Fibroblast of the aortic adventitia (primary cell): ENCODE measurements at regions not wholly inside any gene's neighbourhood (a gene's known extent, or its start where the extent isn't known, plus 50 kb on each side); places are given as distances from the start of the nearest gene placed in this dataset.

ENCODE experiments used
- DNase-seq: peaks from one replicate; pipeline ENCODE4 v3.0.0-alpha.2; 2010; ENCODE audit warnings: low read depth
- H3K4me3 ChIP-seq: 2 replicates; pipeline ENCODE4 v1.5.1; 2011; ENCODE audit warnings: low read depth, mild to moderate bottlenecking, control low read depth, low read length, moderate library complexity
- TF ChIP-seq, protein P1 (sequence below): IDR thresholded peaks from 2 replicates; pipeline ENCODE4 v1.5.1; 2011; ENCODE audit warnings: mild to moderate bottlenecking, low read length, control low read depth, inconsistent platforms; ENCODE audit not compliant: insufficient read depth

- DNase-seq: no peak
- TF ChIP-seq, protein P1, sequence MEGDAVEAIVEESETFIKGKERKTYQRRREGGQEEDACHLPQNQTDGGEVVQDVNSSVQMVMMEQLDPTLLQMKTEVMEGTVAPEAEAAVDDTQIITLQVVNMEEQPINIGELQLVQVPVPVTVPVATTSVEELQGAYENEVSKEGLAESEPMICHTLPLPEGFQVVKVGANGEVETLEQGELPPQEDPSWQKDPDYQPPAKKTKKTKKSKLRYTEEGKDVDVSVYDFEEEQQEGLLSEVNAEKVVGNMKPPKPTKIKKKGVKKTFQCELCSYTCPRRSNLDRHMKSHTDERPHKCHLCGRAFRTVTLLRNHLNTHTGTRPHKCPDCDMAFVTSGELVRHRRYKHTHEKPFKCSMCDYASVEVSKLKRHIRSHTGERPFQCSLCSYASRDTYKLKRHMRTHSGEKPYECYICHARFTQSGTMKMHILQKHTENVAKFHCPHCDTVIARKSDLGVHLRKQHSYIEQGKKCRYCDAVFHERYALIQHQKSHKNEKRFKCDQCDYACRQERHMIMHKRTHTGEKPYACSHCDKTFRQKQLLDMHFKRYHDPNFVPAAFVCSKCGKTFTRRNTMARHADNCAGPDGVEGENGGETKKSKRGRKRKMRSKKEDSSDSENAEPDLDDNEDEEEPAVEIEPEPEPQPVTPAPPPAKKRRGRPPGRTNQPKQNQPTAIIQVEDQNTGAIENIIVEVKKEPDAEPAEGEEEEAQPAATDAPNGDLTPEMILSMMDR: no peak
- no peak overlapping the region for H3K4me3 ChIP-seq
These were observed 167.9 kb downstream of the TFAP2C start for GRCh38 chr20:56797023-56797422.

DNA sequence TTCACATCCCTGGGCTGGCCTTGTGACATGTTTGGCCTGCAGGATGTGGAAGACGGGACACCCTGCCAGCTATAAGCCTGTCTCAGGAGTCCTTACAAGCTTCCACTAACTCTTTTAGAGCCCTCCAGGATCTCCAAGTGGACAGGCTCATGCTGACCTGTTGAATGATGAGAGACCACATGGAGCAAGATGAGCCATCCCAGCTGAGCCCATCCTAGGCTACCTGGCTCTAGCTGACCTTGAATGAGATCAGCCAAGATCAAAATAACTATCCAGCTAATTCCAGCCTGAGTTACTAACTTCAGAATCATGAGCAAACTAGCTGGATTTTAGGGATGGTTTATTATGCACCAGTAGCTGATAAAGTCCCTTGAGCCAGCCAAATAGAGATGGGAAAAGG lies 169.5 kb downstream of the TFAP2C start:
- TF ChIP-seq, protein P1: no peak
- DNase-seq: no peak
- no peak overlapping the region for H3K4me3 ChIP-seq

GRCh38 chr20:56799187-56799586 lies 170.1 kb downstream of the TFAP2C start:
- H3K4me3 ChIP-seq: no peak overlapping the region
- TF ChIP-seq, protein P1: no peak
- DNase-seq: no peak

GRCh38 chr20:56800088-56800487 lies 171.0 kb downstream of the TFAP2C start:
- no peak for DNase-seq
- TF ChIP-seq, protein P1: no peak
- H3K4me3 ChIP-seq: no peak overlapping the region

DNA sequence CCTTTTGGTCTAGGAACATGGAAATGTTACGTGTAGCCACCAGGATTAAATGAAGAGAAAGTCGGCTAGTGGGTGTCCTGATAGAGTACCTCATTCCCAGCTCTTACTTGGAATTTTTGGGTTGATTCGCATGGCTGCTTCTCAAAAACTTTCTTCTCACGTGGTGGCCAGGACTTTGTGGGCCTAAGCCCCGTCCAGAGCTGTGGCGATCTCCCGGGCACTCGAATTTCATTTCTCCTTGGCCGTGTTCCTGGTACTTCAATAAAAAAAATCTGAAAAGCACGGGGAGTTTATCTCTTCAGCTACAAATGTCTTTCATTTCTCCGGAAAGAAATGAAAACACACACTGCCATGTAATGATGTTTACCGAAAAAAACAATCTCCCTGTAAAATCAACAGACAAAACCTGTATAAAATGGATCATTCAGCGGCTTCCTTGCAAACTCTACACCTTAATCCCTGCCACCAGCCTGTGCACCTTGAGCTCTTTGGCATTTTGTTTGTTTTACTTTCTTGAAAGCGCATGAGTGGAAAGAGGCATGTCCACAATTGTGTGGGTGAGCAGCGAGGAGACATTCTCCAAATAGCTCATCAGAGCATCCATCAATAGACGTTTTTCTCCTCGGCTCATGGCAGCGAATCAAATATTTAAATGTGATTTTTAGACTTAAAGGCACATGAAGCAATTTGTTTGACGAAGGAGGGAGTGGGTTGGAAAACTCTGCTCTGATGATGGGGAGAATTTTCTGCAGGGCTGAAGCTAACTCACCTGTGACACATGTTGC lies 173.1 kb downstream of the TFAP2C start:
- H3K4me3 ChIP-seq: no peak overlapping the region
- no peak for DNase-seq
- TF ChIP-seq, protein P1: no peak

GRCh38 chr20:56802805-56803204 lies 173.7 kb downstream of the TFAP2C start:
- TF ChIP-seq, protein P1: no peak
- H3K4me3 ChIP-seq: no peak overlapping the region
- DNase-seq: no peak

DNA sequence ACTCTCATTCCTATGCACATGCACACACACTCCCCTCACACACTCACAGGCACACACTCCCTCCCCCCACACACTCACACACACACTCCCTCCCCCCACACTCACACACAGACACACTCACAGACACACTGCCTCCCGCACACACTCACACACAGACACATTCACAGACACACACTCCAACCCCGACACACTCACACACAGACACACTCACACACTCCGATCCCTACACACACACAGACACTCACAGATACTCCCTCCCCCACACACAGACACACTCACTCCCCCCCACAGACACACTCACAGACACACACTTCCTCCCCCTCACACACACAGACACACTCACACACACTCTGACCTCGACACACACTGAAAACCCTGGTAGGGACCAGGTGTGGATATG lies 176.2 kb downstream of the TFAP2C start:
- no peak for DNase-seq
- TF ChIP-seq, protein P1: no peak
- no peak overlapping the region for H3K4me3 ChIP-seq
